Ishikawa (cell line): ENCODE measurements at regions not wholly inside any gene's neighbourhood (a gene's known extent, or its start where the extent isn't known, plus 50 kb on each side); places are given as distances from the start of the nearest gene placed in this dataset.

Source experiments
- CEBPB ChIP-seq: IDR thresholded peaks from 2 replicates; pipeline ENCODE4 v1.6.1; 2012
- EGR1 ChIP-seq: IDR thresholded peaks from 2 replicates; pipeline ENCODE4 v1.6.1; 2012
- EP300 ChIP-seq: IDR thresholded peaks from 2 replicates; pipeline ENCODE4 v1.6.1; 2012; ENCODE audit warnings: borderline replicate concordance
- FOXM1 ChIP-seq: IDR thresholded peaks from 2 replicates; pipeline ENCODE4 v1.6.1; 2012; ENCODE audit warnings: low read depth, borderline replicate concordance
- MAX ChIP-seq: IDR thresholded peaks from 2 replicates; pipeline ENCODE4 v1.6.1; 2012
- NFIC ChIP-seq: IDR thresholded peaks from 2 replicates; pipeline ENCODE4 v1.6.1; 2012
- RAD21 ChIP-seq: IDR thresholded peaks from 2 replicates; pipeline ENCODE4 v1.6.1; 2012; ENCODE audit warnings: low read depth
- REST ChIP-seq: IDR thresholded peaks from 2 replicates; pipeline ENCODE4 v1.6.1; 2012; ENCODE audit warnings: low read depth, mild to moderate bottlenecking
- TAF1 ChIP-seq: IDR thresholded peaks from 2 replicates; pipeline ENCODE4 v1.6.1; 2012; ENCODE audit warnings: low read depth, mild to moderate bottlenecking
- TCF12 ChIP-seq: IDR thresholded peaks from 2 replicates; pipeline ENCODE4 v1.6.1; 2012; ENCODE audit warnings: low read depth
- TEAD4 ChIP-seq: IDR thresholded peaks from 2 replicates; pipeline ENCODE4 v1.6.1; 2012
- USF1 ChIP-seq: IDR thresholded peaks from 2 replicates; pipeline ENCODE4 v1.6.1; 2012
- YY1 ChIP-seq: IDR thresholded peaks from 2 replicates; pipeline ENCODE4 v1.6.1; 2012; ENCODE audit warnings: low read depth

DNA sequence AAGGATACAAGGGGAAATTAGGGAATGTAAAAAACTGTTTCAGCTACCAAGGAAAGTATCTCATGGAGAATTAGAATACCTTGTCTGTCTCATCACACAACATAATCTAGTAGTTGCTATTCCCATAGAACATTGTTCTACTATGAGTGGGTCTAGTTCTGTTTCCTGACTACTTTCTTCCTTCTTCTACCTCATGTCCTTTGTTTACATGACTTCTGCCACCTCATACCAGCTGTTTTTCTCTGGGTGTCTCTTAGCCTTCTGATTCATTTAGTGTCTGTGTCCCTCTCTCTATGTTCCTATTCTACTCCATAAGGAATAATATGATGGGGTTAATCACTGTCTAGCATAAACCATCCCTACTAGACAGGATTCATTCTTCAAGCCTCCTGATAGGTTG is 887.3 kb downstream of the DIAPH3 start:
- no peak for TF ChIP-seq TEAD4
- TF ChIP-seq MAX: no peak
- TF ChIP-seq EGR1: no peak
- no peak for TF ChIP-seq YY1
- TF ChIP-seq EP300: no peak
- TF ChIP-seq REST: no peak
- no peak for TF ChIP-seq RAD21
- TF ChIP-seq FOXM1: no peak
- no peak for TF ChIP-seq CEBPB
- no peak for TF ChIP-seq TAF1
- TF ChIP-seq USF1: no peak
- TF ChIP-seq NFIC: no peak
- no peak for TF ChIP-seq TCF12
